Stimulated activated CD4-positive, alpha-beta T cell treated with anti-CD3 and anti-CD28 coated beads, TNF-alpha, amount 100 ng/mL, for 48 hours (primary cell): ENCODE measurements at regions not wholly inside any gene's neighbourhood (a gene's known extent, or its start where the extent isn't known, plus 50 kb on each side); places are given as distances from the start of the nearest gene placed in this dataset.

ENCODE experiments used
- DNase-seq, 3 donors: peaks; one replicate each; pipeline ENCODE4 v3.0.0-alpha.2; 2020; ENCODE audit warnings: low read depth in 3 of 3

DNA sequence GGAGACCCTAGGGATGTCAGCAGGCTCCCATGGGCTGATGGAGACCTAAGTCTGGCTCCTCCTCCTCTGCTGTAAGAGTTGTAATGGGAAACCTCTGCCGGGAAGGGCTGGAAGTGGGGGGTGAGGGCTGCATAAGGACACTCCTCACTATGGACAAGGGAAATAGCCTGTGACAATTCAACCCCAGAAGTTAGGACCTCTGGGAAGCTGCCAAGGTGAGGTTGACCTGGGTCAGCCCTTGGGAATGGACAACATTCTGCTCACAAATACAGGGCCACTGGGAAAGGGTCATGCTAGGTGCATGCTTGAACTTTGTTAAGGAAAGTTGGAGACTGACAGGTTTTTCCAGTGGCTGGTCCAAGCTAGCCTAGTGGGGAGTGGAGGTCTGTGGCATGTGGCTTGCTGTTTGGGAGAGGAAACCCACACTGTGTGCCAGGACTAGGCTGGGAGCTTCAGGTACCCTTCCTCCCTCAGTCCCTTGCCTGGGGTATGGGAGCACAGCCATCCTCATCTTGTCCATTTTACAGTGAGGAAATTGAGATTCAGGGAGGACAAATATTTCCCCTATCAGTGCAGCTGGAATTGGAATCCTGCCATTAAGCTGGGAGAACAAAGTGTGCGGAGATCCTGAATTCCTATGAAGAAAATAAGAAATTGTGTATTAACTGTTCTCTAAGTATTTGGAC is 190.4 kb downstream of the SALL1 start:
- no peak for DNase-seq

DNA sequence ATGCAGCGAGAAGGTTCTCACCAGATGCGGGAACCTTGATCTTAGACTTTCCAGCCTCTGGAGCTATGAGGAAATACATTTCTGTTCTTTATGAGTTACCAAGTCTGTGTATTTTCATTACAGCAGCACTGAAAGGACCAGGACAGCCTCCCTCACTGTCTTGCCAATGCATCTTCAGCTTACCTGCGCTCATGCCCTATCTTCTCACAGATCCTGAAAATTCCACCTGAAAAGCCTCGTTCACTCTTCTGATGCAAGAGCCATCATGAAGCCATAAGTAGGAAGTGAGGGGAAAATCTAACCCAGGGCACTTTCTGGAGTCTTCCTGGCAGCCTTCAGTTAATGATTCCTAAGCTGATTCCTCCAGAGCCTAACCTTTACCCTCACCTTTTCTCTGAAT is 194.0 kb downstream of the SALL1 start:
- DNase-seq: no peak

DNA sequence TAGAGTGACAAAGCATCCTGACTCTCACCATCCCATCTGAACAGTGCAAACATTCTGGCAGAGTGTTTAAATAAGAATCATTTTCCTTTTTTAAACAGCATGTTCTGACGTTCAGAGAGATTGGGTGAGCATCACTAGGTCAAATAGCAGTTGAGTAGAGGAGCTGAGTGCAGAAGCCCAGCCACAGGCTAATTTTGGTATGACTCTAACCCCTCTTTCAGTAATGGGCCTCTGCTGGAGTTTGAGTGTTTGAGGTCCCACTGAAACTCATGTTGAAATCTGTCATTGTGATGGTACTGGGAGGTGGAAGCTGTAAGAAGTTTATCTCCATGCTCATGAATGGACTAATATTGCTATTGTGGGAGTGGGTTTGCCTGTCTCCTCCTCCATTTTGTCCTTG is 194.4 kb downstream of the SALL1 start:
- no peak for DNase-seq

DNA sequence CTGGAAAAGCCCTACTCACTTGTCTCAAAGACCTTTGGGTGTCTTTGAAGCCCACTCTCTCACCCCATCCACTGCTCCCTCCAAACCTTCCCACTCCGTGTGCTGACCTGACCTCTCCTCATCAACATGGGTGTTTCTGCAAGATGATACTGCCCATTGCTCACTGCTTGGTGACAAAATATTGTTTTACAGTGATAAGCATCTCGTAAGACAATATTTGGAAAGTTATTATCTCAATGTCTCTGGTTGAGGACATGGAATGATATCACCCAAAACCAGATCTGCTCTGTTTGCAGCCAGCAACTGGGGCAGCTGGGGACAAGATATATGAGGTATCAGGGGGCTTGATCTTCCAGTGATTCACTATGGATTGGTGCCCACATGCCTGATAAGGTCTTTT is 195.8 kb downstream of the SALL1 start:
- no peak for DNase-seq

DNA sequence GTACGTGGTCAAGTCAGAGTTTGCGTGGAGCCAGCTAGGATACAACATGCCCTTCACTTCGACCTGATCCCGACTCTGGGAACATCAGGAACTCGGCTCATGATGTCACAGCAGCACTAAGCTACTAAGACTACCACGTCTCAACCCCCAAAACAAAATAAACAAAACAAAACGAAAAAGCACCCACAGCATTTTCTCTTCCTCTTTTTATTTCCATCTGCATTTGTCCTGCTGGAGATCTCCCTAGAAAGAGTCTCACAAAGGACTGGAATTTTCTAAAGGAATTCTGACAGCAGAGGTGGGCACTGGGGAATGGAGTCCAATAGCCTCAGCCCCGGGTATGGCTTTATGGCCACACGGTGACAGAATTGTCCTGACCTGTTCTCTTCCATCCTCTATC is 196.6 kb downstream of the SALL1 start:
- no peak for DNase-seq

DNA sequence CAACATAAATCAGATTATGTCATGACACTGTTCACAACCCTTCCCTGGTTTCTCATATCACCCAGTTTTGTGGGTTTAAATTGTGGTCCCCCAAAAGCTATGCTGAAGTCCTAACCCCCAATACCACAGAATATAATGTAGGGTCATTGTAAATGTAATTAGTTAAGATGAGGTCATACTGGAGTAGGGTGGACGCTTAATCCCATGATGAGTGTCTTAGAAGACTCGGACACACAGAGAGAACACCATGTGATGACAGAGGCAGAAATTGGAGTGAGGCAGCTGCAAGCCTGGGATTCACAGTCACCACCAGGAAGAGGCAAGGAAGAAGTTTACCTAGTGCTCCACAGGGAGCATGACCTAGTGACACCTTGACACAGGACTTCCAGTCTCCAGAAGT is 197.8 kb downstream of the SALL1 start:
- DNase-seq: no peak

DNA sequence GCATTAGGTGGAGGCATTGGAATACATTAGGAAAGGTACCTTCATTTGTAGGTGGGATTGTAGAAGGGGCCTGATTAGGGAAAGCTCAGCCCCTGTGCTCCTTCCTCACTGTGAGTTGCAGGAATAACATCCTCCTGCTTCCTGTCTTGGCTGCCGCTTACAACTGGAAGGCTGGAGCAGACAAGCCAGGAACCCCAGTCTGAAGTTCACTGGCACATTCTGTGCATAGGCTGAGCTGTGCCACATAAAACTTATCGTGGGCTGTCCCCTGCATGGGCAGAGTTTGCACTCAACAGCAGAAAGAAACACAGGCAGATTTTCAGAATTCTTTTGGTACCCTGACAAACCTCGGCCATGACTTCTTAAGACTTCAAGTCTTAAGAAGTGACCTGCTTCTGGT is 200.1 kb downstream of the SALL1 start:
- no peak for DNase-seq

DNA sequence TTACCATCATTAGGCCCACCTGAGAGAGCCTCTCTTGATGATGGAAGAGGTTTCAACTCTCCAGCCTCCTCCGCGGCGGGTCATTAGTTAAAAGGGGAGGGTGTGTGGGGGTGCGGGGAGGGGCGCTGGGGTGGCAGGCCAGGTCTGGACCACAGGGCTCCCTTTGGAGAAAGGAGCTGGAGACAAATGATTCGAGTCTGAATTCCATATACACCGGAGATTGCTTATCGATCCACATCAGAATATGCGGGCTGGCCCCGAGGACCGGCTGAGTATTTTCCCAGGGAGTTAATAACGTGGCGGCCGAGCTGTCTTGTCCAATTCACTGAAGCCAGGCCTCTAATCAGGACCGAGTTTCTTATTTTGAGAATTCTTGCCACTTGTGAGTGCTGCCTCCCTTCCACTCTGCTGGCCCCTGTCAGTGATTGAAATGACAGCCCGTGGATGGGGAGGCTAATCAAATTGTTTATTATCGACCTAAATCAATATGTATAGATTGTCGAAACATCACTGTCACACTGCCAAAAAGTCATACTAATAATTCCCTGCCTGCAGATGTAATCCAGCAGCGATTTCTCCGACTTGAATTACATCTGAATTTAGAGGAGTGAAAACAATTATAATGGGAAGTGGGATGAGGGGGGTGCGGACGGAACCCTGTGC is 202.7 kb downstream of the SALL1 start:
- DNase-seq: no peak

DNA sequence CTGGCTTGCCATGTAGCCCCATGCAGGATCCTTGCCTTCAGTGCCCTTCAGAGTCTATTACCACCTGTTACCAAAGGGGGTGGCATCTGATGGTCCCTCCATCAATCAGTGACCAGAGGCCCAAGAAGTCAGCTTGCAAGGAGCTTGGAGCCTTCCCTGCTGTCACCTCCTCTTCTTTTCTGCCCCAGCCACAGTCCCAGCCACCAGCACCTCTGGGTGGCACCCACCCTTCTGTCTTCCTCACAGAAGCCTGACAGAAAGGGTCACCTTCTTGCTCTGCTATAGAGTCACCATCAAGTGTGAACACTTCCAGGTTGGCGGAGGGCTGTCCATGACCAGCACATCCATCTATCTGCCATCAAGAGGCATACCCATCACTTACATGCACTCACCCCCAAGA is 203.2 kb downstream of the SALL1 start:
- no peak for DNase-seq

DNA sequence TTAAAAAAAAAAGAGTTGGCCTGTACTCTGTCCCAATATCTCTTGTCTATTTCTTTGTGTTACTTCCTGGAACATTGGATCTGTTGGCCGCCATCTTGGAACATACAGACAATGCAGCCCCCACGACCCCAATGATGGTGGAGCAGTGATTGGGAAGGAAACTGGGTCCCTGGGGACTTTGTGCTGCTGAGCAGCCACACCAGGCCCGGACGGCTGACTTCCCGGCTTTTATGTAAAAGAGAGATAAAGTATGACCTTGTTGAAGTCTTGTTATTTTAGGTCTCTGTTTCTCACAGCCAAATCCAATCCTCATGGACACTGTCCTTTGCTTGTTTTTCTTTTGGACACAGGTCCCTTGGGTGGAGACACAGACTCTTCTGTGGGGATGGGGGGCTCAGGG is 204.5 kb downstream of the SALL1 start:
- DNase-seq: no peak

DNA sequence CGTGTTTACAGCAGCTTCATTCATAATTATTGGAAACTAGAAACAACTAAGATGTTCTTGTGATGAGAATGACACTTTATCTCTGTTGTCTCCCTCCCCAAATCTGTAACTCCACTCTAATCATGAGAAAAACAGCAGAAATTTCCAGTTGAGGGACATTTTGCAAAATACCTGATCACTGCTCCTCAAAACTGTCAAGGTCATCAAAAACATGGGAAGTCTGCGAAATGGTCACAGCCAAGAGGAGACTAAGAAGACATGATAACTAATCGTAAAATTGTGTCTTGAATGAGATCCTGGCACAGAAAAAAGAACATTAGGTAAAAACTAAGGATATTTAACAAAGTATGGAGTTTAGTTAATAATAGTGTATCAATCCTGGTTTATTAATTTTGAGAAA is 204.2 kb downstream of the CYLD start:
- DNase-seq: no peak

DNA sequence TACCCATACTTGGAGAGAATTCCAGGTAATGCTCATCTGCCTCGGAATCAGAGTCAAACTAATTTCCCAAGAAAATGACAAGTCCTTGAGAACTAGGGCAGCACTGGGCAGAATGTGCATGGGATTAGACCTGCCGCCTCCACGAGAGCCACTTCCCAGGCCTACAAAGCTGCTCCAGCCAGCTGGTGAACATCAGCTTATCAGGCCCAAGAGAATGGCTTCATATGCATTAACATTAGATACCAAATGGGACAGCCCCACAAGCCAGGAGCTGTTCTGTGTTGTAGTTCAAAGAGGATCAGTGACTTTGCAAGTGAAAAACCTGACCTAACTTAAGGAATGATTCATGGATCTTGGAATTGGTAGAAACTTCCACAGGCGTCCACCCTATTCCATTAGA is 203.3 kb downstream of the CYLD start:
- no peak for DNase-seq

DNA sequence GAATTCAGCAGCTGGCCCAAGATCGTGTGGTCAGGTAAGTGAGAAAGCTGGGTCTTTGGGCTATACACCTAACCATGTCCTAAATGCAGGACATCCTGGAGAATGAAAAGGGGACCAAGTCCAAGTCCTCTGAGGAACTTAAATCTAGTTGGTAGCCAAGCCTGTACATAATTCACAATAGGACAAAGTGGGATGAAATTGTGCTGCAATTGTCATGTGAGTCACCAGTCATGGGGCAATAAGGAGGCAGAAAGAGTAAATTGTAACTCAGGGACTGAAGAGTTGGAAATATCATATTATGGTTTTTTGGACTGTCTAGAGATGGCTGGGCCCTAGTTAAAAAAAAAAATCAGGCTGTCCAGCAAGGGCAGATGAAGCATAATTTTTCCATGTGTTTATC is 202.6 kb downstream of the CYLD start:
- DNase-seq: no peak

DNA sequence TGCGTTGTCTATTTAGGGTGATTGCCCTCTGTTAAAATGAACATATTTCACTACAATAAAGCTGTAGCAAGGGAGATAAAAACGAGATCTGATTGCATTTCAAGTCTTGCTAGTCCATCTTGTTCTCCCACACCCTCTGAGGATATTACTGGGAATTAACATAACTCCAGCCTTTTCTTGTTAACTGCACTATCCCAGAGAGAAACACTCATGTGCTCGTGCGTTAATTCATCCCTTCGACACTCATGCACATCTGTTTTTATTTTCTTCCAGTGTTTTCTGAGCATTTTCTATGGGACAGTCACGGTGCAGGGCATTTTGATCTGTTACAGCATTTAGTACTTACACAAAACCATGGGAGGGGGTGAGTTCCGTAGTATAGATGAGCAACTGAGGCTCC is 202.1 kb downstream of the CYLD start:
- DNase-seq: no peak

DNA sequence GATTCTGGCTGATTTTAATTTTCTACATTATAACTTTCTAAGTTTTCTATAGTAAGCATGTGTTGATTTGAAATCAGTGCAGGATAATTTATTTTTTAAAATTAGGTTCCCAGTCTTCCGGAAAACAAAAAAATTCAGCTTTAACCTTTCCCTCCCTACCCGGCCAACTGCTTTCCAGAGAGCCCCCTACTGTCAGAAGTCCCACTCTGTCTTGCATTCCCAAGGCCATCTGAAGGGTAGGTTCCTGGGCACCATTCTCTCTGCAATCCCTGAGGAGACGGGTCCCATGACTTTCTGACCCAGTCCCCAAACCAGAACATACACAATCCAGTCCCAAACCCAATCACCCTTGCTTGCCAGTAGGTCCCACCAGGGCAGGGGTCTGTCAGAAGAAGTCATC is 200.3 kb downstream of the CYLD start:
- no peak for DNase-seq

DNA sequence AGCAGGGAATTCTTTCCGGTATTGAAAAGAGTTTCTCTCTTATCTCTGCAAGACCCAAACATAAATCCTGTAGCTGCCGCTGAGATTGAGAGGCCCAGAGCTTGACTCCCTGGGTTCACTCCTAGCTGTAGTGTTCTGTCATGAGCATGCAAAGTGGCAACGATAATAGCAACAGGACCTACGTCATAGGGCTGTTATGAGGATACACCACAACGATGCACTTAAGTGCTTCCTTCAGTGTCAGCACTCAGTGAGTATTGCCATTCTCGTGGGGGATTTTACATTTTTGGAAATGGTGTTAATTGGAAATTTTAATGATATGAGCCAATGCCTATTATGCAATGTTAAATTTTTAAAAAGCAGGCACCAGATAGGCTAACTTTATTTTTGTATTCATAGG is 199.8 kb downstream of the CYLD start:
- DNase-seq: no peak

DNA sequence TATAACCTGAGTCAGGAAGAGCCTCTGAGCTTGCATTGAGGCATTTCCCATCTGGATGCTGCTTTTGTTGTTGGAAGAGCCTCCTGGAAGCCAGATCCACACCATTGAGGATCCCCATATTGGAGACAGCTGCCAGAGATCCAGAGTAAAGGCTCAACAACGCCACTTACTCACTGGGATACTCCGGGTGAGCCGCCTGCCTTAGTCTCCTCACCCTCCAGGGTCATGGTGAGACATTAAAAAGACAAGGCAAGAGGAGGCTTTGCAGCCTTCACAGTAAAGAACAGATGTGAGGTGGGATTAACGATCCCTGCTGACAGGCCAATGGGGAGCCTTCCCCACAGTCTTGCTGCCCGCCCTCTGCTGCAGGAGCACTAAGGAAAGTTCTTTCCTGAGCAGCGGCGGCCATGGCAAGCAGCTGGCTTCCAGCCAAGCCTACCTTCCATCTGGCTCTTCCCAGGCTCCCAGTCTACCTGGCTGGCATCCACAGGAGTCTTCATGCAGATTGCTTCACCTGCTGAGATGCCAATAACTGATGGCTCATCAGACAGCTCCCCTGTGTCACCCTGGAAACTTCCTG is 198.5 kb downstream of the CYLD start:
- DNase-seq: no peak

DNA sequence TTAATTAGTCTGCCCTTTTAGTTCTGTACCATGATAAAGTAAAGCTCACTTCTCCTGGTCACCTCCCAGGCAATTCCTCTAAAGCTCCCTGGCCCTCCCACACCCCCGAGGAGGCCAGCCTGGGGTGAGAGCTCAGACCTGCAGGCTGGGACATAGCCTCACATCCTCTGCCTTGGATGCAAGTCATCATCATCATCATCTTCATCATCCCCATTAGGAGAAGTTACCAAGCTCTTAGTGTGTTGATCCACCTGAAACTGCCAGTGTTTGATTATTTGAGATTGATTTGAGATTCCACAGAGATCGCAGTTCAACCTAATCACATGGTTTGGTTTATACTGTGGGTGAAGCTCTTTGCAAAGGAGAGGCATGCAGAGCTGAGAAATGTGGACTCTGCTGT is 197.5 kb downstream of the CYLD start:
- DNase-seq: no peak

DNA sequence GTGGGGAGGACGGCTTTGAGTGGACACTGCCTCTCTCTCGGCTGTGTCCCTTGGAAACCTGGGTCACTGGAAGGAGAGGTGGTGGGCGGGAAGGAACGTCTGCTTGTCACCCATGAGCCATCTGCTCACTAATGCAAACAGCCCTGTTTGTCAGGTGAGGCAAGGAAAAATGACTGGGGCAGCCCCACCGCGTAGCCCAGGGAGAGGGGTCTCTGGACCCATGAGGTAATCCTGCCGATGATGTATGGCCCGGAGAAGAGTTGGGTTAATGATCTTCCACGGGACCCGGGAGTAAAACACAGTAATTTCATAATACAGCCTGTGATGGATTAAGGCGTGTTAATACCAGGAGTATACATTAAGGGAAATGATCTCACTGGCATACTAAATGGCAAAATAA is 197.0 kb downstream of the CYLD start:
- DNase-seq: no peak

DNA sequence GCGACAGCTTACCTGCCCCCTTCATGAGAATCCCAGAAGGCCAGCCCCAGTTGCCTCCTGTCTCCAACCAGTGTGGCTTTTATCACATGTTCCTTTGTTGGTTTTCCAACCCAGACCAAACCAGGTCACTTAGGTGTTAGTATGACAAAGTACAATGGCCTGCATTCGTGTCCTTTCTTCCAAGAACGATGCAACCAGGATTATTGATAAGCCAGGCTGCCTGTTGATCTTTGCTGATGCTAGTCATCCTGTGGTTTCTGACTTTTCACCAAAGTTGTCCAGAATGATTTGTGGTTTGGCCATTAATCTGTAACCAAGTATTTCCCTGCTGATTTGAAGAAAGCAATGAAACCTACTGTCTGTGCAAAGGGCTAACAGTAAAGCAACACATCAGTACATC is 191.4 kb downstream of the CYLD start:
- no peak for DNase-seq

DNA sequence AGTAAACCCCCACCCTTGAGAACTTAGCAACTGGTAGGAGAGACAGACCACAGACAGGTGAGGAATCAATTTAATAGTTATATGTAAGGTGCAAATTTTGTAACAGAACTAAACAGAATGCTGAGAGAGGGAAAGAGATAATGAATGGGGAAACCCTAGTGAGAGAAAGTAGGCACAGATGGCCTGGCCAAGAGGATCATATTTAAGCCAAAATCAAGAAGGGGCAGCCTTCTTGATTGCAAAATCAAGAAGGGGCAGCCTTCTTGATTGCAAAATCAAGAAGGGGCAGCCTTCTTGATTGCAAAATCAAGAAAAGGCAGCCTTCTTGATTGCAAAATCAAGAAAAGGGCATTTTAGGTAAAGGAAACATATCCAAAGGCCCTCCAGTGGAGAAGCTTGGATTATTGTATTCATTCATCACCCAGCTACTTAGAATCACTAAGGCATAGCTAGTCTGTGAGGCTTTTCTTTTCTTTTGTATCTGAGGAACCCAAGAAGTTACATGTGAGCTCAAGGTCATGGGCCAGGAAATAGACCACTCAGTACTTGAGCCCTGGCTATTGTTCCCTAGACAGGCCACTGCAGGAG is 190.6 kb downstream of the CYLD start:
- DNase-seq: no peak

DNA sequence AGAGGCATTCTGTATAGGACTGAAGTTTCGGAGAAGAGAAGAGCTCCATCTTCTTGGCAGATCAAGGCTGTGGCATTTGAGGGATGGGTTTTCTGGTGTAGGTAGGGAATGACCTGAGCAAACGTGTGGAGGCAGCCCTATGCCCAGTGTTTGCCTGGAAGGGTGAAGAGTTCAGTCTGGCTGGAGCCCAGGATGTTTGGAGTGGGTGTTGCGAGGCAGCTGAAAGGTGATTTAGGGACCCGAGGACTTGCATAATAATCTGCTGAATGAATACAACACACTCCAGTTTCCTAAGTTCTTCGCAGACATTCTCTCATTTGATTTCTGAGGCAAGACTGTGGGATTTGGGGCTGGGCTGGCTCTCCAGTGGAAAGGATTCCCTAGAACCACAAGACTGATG is 186.2 kb downstream of the CYLD start:
- no peak for DNase-seq

DNA sequence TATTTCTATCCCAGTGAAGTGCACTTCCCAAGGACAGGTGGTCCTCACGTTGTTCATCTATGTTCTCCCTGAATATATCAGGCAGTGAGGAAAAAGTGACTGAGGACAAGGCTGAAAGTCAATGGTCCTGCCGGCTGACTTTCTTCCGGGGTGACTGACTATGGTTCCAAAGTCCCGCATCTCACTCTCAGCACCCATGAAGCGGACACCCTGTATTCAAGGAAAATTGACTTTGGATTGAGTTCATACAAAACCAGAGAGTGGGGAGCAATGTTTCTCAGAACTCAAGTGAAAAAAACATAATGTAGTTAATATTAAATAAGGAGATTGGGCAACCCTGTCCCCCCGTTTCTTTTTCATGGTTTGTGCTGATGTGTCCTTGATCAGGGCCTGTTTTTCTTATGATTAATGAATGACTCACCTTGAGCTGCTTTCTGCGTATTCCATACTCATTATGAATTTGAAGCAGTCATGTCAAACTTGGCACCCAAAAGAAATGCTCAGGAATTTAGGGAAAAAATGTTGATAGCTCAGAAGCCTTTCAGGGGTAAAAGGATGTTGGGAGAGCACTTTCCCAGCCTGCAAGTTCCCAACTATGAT is 184.0 kb downstream of the CYLD start:
- no peak for DNase-seq
